NOMO-1 treated with DMSO at 0.1 percent for 48 hours (cell line): ENCODE measurements at regions not wholly inside any gene's neighbourhood (a gene's known extent, or its start where the extent isn't known, plus 50 kb on each side); places are given as distances from the start of the nearest gene placed in this dataset.

ENCODE experiments used
- DNase-seq: peaks from one replicate; lab custom pipeline; 2025; ENCODE audit not compliant: unreplicated experiment; lab: John Stamatoyannopoulos, UW

DNA sequence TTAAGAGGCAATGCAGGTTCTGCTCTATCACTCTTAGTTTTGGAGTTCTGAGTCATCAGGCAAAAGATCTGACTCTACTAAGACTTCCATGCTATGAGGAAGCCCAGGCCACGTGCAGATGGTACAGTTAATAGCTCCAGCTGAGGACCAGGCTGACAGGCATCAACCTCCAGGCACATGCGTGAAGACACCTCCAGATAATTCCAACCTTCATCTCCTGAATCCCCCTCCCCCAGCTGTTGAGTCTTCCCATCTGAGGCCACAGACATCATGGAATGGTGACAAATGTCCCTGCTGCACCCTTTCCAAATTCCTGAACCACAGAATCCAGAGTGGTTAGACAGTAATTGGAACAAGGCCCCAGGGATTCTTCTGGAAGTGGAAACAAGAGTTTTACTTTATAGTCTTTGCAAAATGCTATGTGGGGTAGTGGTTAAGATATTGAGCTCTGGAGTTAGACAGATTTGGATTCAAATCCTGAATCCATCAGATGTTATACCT is 183.8 kb downstream of the KLF5 start:
- DNase-seq: no peak

DNA sequence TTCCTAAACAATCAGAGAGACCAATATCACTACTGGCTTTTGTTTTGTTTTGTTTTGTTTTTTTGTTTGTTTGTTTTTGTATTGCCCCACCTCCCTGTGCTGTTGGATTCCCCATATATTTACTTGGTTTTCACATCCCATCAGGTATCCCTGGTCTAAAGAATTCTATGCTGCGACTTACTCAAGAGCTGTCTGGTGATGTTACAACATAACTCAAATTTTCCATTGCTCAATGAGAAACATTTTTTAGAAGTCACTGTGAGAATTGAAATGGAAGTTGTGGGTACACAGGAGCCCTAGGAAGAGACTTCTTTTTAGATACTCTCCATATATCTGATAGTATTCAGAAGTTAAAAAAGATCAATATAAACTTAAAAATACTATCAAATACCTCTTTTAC is 181.4 kb downstream of the KLF5 start:
- peak; percentile 11 for DNase-seq

DNA sequence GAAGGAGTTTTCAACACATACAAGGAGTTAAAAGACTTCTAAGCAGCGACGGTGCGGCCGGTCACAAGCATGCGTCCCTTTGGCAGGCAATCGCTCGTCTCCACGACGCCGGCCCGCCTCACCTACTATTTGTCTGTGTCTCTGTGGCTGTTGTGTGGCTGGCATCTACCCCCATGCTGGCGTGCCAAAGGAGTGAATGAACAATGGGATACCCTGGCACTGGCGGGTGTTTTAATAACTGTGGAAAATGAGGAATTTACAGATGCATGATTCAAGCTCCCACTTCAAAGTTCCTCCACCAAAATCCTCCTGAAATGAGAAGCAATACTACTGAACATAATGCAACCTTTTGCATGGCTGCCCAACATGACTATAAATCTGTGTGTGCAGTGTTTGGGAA is 176.6 kb downstream of the KLF5 start:
- DNase-seq: no peak

DNA sequence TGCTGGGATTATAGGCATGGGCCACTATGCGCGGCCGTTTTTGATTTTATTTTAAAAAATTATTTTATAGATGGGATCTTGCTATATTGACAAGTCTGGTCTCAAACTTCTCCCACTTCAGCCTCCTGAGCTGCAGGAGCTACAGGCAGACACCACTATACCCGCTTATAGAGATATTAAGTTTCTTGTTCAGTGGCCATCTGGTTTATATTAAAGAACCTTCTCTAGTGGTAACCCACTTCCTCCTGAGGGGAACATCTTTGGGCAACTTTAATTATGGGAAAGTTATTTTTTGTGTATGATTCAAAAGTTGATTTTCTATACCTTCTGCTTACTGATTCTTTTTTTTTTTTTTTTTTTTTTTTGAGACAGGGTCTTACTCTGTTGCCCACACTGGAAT is 172.7 kb downstream of the KLF5 start:
- DNase-seq: peak; percentile 37

DNA sequence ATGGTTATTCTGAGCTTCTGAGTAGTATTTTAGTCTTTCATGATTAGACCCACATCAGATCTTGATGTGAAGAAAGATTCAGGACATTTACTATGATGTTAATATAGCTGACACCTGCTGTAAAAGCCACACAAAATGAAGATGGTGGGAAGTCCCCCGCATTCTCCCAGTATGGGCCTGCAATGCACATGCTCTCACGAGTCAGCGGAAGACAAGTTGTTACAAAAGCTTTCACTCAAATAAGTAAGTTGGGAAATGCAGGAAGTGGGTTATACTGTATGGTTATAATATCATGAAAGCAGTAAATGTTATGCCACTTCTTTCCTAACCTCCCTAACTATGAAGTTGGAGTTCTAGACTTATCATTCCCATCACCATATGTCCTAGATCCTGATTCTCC is 171.9 kb downstream of the KLF5 start:
- DNase-seq: peak; percentile 78

DNA sequence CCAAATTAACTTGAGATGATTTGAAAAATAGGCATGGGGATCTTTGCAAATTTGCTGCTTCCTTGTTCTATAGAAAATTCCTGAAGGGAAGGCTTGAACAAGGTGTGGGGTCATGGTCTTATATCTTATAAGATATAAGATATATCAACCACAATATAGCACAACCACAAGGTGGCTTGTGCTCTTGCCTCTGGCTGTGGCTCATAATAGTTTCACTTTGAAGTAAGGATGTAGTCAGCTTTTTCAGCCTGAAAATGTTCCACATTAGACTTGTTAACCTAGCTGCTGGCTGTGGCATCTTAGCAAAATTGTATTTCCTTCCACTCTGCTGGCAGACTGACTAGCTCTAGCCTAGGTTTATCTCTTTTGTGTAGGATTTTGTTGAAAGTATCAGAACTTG is 169.7 kb downstream of the KLF5 start:
- no peak for DNase-seq

DNA sequence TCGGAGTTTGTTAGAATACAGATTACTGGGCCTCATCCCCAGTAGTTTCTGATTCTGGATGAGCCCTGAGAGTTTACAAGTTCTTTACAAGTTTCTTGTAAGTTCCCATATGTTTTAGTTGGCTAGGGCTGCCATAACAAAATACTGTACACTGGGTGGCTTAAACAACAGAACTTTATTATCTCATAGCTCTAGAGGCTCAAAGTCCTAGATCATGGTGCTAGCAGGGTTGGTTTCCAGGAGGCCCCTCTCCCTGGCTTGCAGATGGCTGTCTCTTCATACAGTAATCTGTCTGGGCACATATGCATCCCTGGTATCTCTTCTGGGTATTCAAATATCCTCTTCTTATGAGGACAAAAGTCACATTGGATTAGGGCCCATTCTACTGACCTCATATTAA is 167.2 kb downstream of the KLF5 start:
- no peak for DNase-seq

DNA sequence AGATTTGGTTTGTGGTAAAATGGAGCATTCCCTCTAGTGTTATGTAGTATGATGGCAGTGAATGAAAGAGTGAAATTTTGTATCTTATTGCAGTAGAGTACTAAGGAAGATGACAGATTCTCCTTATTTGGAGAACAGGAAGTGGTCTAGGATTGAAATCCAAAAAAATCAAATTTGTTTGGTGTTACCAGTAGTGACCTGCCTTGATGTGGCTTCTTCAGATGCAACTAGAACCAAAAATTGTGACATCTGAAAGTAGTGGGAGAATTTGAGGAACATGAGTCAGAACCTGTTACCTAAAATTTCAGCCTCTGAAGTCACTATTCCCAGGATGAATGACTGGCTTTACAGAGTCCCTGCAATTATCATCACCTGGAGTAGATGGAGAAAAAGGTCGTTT is 165.9 kb downstream of the KLF5 start:
- peak; percentile 76 for DNase-seq

DNA sequence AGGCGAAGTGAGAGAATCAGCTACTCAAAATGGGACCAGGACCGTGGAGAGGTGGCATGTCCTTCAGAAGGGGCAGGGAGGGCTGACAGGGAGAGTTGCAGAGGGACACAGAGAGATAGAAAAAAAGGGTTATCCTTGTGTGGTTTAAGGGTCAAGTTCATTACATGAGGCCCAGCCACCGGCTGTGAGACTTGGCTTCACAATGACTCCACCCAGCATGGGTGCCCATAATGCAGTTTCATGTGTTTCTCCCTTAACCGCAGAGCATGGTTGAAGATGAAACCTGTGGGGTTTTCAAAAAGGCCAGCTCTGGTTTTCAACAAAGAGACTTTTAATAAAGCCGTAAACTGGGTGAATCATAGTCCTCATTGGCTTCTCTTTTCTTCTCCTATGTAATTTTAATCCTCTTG is 164.6 kb downstream of the KLF5 start:
- DNase-seq: no peak

DNA sequence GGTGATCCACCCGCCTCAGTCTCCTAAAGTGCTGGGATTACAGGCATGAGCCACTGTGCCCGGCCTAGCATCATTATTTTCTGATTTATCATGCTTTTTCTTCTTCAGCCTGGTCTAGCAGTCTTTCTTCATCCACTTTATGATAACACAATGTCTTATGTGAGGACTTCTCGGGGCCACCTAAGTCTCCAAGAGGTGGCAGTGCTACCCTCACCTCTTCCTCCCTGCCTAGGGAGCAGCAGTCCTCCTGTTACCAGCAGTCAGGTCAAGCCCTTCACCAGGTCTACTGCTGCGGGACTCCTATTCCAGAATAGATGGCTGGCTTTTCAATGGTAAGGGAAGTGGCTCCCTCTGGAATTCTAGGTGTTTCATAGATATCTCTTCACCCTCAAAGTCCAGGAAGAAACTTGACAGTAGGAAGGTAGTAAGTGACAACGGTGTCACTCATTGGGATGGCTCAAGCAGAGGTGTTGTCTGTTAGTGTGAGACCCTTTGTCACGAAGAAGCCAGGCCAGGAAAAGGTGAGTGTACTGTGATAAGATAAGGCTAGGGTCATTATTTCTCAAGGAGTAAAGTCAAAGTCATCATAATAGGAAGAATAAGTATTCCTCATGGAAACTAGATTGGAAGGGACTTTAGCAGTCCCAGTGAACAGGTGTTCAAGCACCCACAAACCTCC is 164.0 kb downstream of the KLF5 start:
- no peak for DNase-seq

DNA sequence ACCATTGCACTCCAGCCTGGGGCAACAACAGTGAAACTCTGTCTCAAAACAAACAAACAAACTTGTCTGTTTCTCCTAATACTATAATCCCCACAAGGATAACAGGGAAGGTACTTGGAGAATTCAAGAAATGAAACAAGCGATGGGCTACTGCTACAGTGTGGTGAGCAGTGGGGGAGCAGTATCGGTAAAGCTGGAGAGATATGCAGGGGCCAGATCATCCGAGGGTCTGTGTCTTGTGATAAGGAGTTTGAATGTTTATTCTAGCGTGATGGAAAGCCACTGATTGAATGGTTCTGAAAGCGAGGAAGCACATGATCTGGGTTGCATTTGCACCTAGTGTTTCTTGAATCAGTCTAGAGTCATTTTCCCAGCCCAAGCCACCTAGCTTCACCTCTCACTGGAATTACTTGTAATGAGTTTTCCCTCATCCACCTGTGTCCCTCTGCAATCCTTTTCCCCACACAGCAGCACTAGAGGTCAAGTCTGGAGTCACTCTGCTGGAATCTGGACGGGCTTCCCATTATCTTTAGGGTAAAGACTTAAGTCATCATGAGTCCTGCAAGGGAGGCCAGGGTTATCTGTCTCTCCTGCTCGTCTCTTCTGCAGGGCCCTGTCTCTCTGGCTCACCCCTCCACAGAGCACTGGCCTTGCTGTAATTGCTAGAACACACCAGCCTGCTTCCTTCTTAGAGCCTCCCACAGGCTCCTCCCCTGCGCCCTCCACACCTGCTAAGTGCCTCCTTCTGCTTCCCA is 162.3 kb downstream of the KLF5 start:
- peak; percentile 15 for DNase-seq

DNA sequence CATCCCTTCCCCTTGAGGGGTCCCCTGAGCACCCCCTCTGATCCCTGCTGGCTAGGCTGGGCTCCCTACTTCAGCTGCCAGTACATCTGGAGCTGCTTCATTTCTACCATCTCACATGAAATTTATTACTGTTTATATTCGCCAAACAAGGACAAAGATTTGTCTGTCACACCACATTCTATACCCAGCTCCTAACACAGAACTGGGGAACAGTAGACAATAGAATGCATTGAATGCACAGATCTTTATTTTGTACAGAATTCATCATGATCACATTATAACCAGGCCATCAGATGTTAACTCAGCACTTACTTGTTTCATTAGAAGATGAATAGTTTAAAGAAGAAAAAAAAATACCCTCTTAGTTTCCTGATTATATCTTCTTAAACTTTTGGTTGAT is 159.4 kb downstream of the KLF5 start:
- no peak for DNase-seq

DNA sequence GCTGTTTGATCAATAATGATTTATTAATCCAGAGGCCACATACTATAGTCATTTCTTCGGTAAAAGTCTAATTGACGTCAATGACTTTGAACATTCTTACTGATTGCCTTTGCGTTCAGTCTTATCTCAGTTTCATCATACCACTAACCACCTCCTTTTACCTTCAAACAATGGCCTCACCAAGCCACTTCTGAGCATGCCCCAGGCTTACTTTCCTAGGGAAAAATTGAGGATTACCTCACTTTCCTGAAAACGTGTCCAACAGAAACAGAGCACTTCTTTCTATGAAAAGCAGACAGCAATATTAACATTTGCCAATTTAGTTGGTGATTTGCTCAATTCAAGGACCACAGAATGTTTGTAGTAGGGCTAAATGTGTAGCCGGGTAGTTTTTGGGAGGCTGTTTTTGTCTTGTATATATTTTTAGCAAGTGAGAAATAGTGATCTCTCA is 157.6 kb downstream of the KLF5 start:
- DNase-seq: no peak

DNA sequence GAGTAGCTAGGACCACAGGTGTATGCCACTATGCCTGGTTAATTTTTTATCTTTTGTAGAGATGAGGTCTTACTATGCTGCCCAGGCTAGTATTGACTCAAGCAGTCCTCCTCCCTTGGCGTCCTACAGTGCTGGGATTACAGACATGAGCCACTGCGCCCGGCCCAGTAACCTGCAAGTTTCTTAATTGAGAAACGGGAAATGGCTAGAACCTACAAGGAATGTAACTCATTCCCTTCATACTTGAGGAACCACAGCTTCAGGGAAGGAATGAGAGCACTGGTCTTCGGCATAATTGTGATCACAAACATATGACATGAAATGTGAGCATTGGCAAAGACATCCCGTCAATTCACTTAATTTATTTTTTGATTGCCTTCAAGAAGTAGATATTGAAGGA is 157.0 kb downstream of the KLF5 start:
- DNase-seq: no peak

DNA sequence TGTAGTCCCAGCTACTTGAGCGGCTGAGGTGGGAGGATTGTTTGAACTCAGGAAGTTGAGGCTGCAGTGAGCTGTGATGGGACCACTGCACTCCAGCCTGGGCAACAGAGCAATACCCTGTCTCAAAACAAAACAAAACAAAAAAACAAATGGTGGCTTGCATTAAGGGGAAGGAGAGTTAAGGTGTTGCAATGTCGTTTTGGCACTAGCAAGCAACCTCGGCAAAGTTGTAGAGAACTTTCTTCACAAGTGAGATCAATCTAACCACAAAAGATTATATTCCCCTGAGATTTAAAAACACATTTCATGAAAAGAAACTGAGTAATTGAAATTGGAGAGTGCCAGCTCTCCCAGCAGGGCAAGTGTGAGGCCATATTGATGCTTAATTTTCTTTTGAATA is 153.7 kb downstream of the KLF5 start:
- DNase-seq: no peak

DNA sequence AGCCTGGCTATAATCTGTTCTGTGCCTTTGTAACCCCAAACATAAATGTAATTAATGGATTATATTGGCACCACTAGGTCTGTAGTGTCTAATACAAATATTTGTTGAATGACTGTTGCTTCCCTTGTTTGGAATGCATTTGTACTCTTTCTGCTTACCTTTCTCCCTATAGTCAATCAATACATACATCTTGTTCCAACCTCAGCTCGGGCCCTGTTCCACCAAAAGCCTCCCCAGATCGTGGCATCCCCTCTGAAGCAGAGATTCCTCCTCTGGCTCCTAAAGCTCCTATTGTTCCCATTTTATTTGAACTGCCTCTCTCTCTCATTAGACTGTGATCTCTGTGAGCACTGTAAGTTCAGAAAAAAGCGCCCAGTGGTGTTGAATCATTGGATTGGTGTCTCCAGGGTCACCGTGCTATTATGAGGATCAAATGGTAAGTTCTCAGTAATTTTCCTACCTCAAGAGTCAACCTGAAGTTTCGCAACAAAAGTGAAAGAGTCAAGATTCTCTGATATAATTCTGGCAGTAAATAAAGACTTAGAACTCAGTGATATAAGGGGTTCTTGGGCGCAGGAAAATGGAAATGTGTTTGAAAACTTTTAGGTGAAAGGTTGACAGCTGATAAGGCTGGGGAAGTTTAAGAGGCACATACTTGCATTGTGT is 151.5 kb downstream of the KLF5 start:
- no peak for DNase-seq

DNA sequence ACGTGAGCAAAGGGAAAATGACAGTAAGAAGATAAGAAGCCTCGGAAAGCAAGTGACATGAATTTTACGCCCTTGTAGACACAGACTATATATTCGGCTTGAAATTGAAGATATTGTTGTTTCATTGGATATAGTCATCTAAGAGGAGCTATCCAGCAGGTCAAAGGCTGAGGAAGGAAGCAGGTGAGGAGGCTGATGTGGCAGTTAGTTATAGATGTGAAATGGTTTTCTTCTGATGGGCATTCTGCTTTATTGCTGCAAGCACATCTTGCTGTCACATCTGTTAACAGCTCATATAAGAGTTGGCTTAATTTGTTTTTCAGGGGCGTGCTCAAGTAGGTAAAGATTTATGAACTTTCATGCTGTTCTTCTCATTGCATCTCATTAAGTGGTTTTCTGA is 146.1 kb downstream of the KLF5 start:
- no peak for DNase-seq

DNA sequence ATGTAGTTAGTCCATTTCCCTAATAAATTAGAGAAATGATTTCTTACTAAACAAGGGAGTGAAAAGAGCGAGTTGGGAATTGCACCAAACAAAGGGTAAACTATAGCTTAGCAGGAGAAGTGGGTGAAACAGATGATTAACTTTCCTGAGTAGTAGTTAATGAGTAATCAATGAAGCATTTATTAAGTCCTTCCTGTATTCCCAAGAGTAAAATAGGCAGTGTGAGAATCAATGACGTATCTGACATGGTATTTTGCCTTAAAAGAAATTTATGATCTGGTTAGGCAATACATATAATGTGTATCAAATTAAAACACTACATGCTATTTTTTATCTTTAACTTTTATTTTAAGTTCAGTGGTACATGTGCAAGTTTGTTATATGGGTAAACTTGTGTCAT is 142.8 kb downstream of the KLF5 start:
- DNase-seq: no peak

DNA sequence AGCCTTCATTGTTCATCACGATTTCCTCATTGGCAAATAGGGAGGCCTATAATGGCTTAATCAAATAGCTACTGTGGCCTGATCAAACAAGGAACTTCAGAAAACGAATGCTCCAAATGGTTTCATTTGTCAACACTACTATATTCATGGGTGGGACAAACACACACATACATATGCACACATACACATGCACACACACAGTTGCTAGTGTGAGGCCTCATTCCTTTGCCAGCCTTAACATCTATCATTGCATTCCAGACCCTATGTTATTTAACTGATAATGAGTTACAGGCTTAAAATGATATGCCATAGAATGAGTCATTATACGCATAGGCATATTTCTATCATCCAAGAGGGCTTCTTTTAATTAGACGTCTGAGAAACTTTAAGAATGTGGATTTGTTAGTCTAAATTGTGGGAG is 140.2 kb downstream of the KLF5 start:
- no peak for DNase-seq

DNA sequence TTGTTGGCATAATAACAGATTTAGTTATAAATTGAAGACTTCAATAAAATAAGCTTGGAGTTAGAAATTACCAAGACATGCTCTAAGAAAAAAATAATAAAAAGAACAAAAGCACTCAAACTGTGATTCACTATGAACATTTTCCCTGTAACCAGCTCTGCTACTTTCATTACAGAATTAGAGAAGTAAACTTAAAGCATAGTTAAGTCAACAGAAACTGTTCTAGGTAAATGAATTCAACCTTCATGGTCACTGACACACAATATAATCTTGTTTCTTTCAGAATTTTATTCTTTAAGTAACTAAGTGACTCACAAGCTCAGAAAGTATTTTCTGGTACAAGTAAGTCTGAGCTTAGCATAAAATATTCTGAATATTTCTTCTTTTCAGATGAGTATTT is 136.3 kb downstream of the KLF5 start:
- no peak for DNase-seq

DNA sequence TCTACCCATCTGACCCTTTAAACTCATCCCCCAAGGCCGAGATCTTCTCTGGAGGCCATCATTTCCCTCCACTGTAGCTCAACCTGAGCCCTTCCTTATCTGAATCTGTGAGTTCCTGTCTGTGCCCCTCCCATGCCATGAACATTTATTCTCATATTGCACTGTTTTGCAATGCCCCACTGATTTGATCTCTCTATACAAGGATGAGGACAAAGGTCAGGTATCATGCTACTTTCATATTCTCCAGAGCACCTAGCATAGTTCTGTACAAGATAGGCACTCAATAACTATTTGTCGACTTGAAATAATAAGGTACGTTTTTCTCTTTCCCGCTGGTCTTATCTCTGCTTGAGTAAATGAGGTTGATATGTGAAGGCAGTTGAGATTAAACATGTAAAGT is 135.5 kb downstream of the KLF5 start:
- no peak for DNase-seq

DNA sequence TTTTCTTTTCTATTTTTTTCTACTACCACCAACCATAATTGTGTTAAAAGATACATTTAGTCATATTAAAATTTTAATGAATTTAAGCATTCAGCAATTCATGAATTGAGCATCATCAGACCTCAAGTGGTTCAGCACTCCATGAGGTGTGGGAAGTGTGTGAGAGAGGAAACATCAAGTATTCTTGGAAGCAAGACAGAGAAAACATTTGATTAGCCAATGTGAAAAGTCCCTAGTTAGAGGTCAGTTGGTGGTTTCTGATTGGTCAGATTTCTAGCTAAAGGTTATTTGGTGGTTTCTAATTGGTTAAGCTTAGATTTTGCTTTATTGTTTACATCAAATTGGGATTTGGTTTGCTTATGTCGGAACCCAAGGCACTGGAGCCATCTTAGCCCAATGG is 134.7 kb downstream of the KLF5 start:
- DNase-seq: no peak
